Stimulated activated CD4-positive, alpha-beta T cell treated with anti-CD3 and anti-CD28 coated beads, Interleukin-4, amount 100 ng/mL, for 48 hours (primary cell): ENCODE measurements at regions not wholly inside any gene's neighbourhood (a gene's known extent, or its start where the extent isn't known, plus 50 kb on each side); places are given as distances from the start of the nearest gene placed in this dataset.

ENCODE experiments used
- DNase-seq, 2 donors: peaks; one replicate each; pipeline ENCODE4 v3.0.0-alpha.2; 2020; ENCODE audit warnings: low read depth in 2 of 2

- no peak for DNase-seq
Measured at GRCh38 chr15:70406617-70407335, 309.1 kb upstream of the TLE3 start.

GRCh38 chr15:70401709-70402108 is 304.0 kb upstream of the TLE3 start:
- no peak for DNase-seq

- DNase-seq, result no peak
Measured at GRCh38 chr15:70400766-70401541, 303.2 kb upstream of the TLE3 start.

- DNase-seq, result no peak
Measured at GRCh38 chr15:70399204-70399603, 301.5 kb upstream of the TLE3 start.

- DNase-seq, result no peak
Measured at GRCh38 chr15:70398694-70399093, 301.0 kb upstream of the TLE3 start.

- DNase-seq, result no peak
Measured at GRCh38 chr15:70396807-70397206, 299.1 kb upstream of the TLE3 start.

- no peak for DNase-seq
Measured at GRCh38 chr15:70395164-70395563, 297.4 kb upstream of the TLE3 start.

- DNase-seq, result no peak
Measured at GRCh38 chr15:70390723-70391122, 293.0 kb upstream of the TLE3 start.

GRCh38 chr15:70387993-70388392 is 290.3 kb upstream of the TLE3 start:
- no peak for DNase-seq

- DNase-seq, result no peak
Measured at GRCh38 chr15:70387081-70387480, 289.4 kb upstream of the TLE3 start.

GRCh38 chr15:70385711-70386110 is 288.0 kb upstream of the TLE3 start:
- no peak for DNase-seq

GRCh38 chr15:70385052-70385451 is 287.3 kb upstream of the TLE3 start:
- no peak for DNase-seq

- no peak for DNase-seq
Measured at GRCh38 chr15:70383856-70384255, 286.1 kb upstream of the TLE3 start.

GRCh38 chr15:70382762-70383458 is 285.2 kb upstream of the TLE3 start:
- no peak for DNase-seq

- no peak for DNase-seq
Measured at GRCh38 chr15:70382009-70382749, 284.5 kb upstream of the TLE3 start.

- DNase-seq, result no peak
Measured at GRCh38 chr15:70379938-70380883, 282.5 kb upstream of the TLE3 start.

- DNase-seq, result no peak
Measured at GRCh38 chr15:70379134-70379533, 281.4 kb upstream of the TLE3 start.

GRCh38 chr15:70378126-70379031 is 280.7 kb upstream of the TLE3 start:
- DNase-seq, result no peak

- no peak for DNase-seq
Measured at GRCh38 chr15:70376929-70377691, 279.4 kb upstream of the TLE3 start.
